ENCODE measurements at regions not wholly inside any gene's neighbourhood (a gene's known extent, or its start where the extent isn't known, plus 50 kb on each side); places are given as distances from the start of the nearest gene placed in this dataset.
"Not testable (repeated sequence)": the region's sequence is repeated elsewhere in the genome, so short reads cannot be mapped to it uniquely, and the experiment has no call there.

- no peaks in the 10 kb centered on the region for H3K9me2 ChIP-seq (ENCODE audit: low read depth, low read length)
- H3K4me2 ChIP-seq (ENCODE audit: low read length) = no peak overlapping the region
- no peak for TF ChIP-seq CTCF (IDR thresholded peaks at IDR 0.05; ENCODE audit: low read length)
- TF ChIP-seq EZH2 (IDR thresholded peaks at IDR 0.05; ENCODE audit: borderline replicate concordance, low read length) = no peak
- no peak overlapping the region for H2AFZ ChIP-seq (ENCODE audit: low read length)
- no peaks in the 10 kb centered on the region for H3K36me3 ChIP-seq (ENCODE audit: insufficient read depth, low read length)
- no peak overlapping the region for H3K27ac ChIP-seq (ENCODE audit: low read depth, low read length, poor library complexity, severe bottlenecking)
- no peaks in the 10 kb centered on the region for H3K27me3 ChIP-seq (ENCODE audit: insufficient read depth, low read length)
- H3K9ac ChIP-seq (ENCODE audit: low read length) = no peak overlapping the region
- no peaks in the 10 kb centered on the region for H3K9me3 ChIP-seq (ENCODE audit: low read length)
- H3K79me2 ChIP-seq (ENCODE audit: insufficient read depth, low read length) = no peaks in the 10 kb centered on the region
- H3F3A ChIP-seq (ENCODE audit: insufficient read depth, low read length) = no peaks in the 10 kb centered on the region
- no peak overlapping the region for H3K4me3 ChIP-seq (ENCODE audit: low read depth, low read length, poor library complexity, severe bottlenecking)
- no peaks in the 10 kb centered on the region for H4K20me1 ChIP-seq (ENCODE audit: insufficient read depth, low read length)
- no peaks in the 10 kb centered on the region for H3K4me1 ChIP-seq (ENCODE audit: insufficient read depth, low read length, severe bottlenecking)
Measured at GRCh38 chr3:31106912-31107311, 212.5 kb upstream of the GADL1 start.

GRCh38 chr3:31114929-31115283 lies 220.4 kb upstream of the GADL1 start:
- H4K20me1 ChIP-seq (ENCODE audit: insufficient read depth, low read length) = no peaks in the 10 kb centered on the region
- no peaks in the 10 kb centered on the region for H3K9me3 ChIP-seq (ENCODE audit: low read length)
- H3K36me3 ChIP-seq (ENCODE audit: insufficient read depth, low read length) = no peaks in the 10 kb centered on the region
- H3K9ac ChIP-seq (ENCODE audit: low read length) = no peak overlapping the region
- no peak overlapping the region for H3K4me3 ChIP-seq (ENCODE audit: low read depth, low read length, poor library complexity, severe bottlenecking)
- no peaks in the 10 kb centered on the region for H3K9me2 ChIP-seq (ENCODE audit: low read depth, low read length)
- H3K27me3 ChIP-seq (ENCODE audit: insufficient read depth, low read length) = no peaks in the 10 kb centered on the region
- no peaks in the 10 kb centered on the region for H3K4me1 ChIP-seq (ENCODE audit: insufficient read depth, low read length, severe bottlenecking)
- H3F3A ChIP-seq (ENCODE audit: insufficient read depth, low read length) = no peaks in the 10 kb centered on the region
- no peak overlapping the region for H2AFZ ChIP-seq (ENCODE audit: low read length)
- H3K27ac ChIP-seq (ENCODE audit: low read depth, low read length, poor library complexity, severe bottlenecking) = no peak overlapping the region
- H3K79me2 ChIP-seq (ENCODE audit: insufficient read depth, low read length) = no peaks in the 10 kb centered on the region
- no peak for TF ChIP-seq EZH2 (IDR thresholded peaks at IDR 0.05; ENCODE audit: borderline replicate concordance, low read length)
- no peak for TF ChIP-seq CTCF (IDR thresholded peaks at IDR 0.05; ENCODE audit: low read length)
- no peak overlapping the region for H3K4me2 ChIP-seq (ENCODE audit: low read length)

GRCh38 chr3:31115531-31115930 lies 221.1 kb upstream of the GADL1 start:
- not testable (repeated sequence) for H3K9me3 ChIP-seq (ENCODE audit: low read length); H4K20me1 ChIP-seq (ENCODE audit: insufficient read depth, low read length); H3K9me2 ChIP-seq (ENCODE audit: low read depth, low read length); H3K4me3 ChIP-seq (ENCODE audit: low read depth, low read length, poor library complexity, severe bottlenecking); H3K4me1 ChIP-seq (ENCODE audit: insufficient read depth, low read length, severe bottlenecking); H3K27me3 ChIP-seq (ENCODE audit: insufficient read depth, low read length); H3K79me2 ChIP-seq (ENCODE audit: insufficient read depth, low read length); H2AFZ ChIP-seq (ENCODE audit: low read length); H3F3A ChIP-seq (ENCODE audit: insufficient read depth, low read length); H3K36me3 ChIP-seq (ENCODE audit: insufficient read depth, low read length); H3K27ac ChIP-seq (ENCODE audit: low read depth, low read length, poor library complexity, severe bottlenecking); H3K4me2 ChIP-seq (ENCODE audit: low read length); H3K9ac ChIP-seq (ENCODE audit: low read length)

- TF ChIP-seq EZH2 (IDR thresholded peaks at IDR 0.05; ENCODE audit: borderline replicate concordance, low read length) (no peak), CTCF (IDR thresholded peaks at IDR 0.05; ENCODE audit: low read length) (no peak)
- Histone ChIP-seq H3K9me3 (ENCODE audit: low read length) (no peaks in the 10 kb centered on the region), H3K36me3 (ENCODE audit: insufficient read depth, low read length) (no peaks in the 10 kb centered on the region)
Measured at GRCh38 chr3:31116651-31117050, 222.2 kb upstream of the GADL1 start.

More at GRCh38 chr3:31116651-31117050, 222.2 kb upstream of the GADL1 start:
- Histone ChIP-seq H4K20me1 (ENCODE audit: insufficient read depth, low read length) (no peaks in the 10 kb centered on the region), H3K79me2 (ENCODE audit: insufficient read depth, low read length) (no peaks in the 10 kb centered on the region), H3K9ac (ENCODE audit: low read length) (no peak overlapping the region), H3K27ac (ENCODE audit: low read depth, low read length, poor library complexity, severe bottlenecking) (no peak overlapping the region), H2AFZ (ENCODE audit: low read length) (no peak overlapping the region), H3K27me3 (ENCODE audit: insufficient read depth, low read length) (no peaks in the 10 kb centered on the region), H3K4me1 (ENCODE audit: insufficient read depth, low read length, severe bottlenecking) (no peaks in the 10 kb centered on the region), H3F3A (ENCODE audit: insufficient read depth, low read length) (no peaks in the 10 kb centered on the region), H3K4me3 (ENCODE audit: low read depth, low read length, poor library complexity, severe bottlenecking) (no peak overlapping the region), H3K4me2 (ENCODE audit: low read length) (no peak overlapping the region), H3K9me2 (ENCODE audit: low read depth, low read length) (no peaks in the 10 kb centered on the region)
